ENCODE measurements at regions not wholly inside any gene's neighbourhood (a gene's known extent, or its start where the extent isn't known, plus 50 kb on each side); places are given as distances from the start of the nearest gene placed in this dataset.

DNA sequence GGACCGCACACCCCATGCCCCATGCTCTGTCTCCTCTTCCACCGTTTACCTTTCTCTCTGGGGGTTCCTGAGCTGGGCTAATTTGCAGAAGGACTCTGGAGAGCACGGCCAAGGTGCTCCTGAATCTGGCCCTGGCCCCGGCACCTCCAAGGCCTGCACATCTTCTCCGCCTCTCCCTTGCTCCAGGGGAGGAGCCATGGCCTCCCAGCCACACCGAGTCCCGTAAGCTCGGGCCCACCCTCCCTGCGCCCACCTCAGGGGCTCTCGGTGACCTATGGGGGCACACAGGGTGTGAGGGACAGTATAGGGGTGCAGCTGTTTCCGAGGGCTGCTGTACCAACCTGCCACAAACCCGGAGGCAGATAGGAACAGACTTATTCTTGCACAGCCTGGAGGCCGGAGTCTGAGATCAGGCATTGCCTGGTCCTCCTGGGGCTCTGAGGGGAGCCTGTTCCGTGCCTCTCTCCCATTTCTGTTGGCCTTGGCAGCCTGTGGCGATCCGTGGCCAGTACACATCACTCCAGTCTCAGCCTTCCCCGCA is 127.3 kb upstream of the GPC1 start:
- TF ChIP-seq CTCF (IDR thresholded peaks at IDR 0.05) (no peak), POLR2A (IDR thresholded peaks at IDR 0.05) (no peak)
